GM18861 (cell line): ENCODE measurements at regions not wholly inside any gene's neighbourhood (a gene's known extent, or its start where the extent isn't known, plus 50 kb on each side); places are given as distances from the start of the nearest gene placed in this dataset.

ENCODE experiments used
- ATAC-seq: cut with Tn5 transposase; IDR thresholded peaks from one replicate; pipeline ENCODE4 v1.9.1; 2021; ENCODE audit not compliant: unreplicated experiment

DNA sequence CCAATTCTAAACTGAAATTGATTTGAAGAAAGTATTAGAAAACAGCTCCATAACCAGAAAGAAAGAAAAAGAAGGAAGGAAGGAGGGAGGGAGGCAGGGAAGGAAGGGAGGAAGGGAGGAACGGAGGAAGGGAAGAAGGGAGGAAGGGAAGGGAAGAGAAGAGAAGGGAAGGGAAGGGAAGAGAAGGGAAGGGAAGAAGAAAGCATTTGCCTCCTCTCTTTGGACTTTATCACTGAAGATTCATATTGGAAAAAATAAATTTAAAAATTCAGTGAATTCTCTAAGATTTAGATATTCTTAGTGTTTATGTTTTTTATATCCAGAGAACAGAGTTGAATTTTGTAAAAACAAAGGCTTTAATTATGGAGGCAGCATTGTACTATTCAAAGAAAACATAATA is 68.5 kb upstream of the NXT1 start:
- ATAC-seq: no peak

DNA sequence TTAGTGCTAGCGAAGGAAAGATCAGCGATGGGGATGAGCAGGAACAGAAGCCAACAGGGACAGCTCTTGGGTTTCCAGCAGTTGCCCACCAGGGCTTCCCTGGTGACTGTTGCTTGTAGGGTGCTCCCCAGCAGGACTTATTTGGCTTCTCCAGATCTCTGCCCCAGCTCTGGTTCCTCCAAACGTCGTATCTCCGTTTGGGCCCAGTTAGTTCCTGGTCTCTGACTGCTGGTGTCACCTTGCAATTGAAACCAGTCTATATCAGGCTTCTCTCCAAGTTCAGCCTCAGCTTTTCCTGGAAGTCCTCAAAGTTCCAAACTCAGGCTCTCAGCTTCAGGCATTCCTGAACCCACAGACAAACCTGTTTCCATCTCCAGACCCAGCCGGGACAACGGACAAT is 70.8 kb upstream of the NXT1 start:
- no peak for ATAC-seq

DNA sequence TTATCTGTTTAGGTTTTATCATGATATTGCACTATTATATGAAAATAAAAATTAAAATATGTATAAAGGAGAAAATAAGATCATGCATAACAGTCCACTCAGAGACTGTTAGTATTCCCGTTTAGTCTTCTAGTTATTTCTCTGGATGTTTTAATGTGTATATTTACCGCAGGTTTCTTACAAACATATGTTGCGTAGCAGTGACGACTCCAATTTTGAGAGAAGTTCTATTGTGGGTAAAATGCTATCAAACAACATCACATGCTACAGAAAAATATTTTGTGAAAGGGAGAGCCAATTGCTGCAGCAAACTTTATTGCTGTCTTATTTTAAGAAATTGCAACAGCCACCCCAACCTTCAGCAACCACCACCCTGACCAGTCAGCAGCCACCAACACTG is 72.4 kb upstream of the NXT1 start:
- no peak for ATAC-seq

DNA sequence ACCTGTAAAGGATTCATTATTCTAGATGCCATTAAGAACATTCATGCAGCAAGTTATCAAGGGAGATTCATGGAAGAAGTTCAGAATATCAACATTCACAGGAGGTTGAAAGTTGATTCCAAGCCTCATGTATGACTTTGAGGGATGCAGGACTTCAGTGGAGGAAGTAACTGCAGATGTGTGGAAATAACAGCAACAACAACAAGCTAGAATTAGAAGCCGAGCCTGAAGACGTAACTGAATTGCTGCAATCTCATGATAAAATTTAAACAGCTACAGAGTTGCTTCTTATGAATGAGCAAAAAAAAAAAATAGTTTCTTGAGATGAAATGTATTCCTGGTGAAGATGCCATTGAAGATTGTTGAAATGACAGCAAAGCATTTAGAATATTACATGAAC is 73.3 kb upstream of the NXT1 start:
- no peak for ATAC-seq

DNA sequence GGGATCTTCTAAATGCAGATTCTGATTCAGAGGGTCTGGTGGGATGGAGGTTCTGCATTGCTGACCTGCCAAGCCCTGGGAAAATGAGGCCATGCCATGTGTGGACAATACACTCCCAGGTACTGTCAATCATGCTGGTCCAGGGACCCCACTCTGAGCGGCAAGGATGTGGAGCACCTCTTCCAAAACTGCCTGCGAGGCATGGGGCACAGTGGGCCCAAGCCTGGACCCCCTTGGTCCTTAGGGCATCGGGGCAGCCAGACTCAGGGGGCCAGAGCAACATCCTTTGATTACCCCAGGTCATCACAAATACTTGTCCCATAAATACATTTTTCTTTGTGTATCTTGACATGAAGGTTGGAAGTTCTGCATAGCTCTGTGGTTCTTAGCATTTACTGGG is 76.8 kb upstream of the NXT1 start:
- ATAC-seq: no peak

DNA sequence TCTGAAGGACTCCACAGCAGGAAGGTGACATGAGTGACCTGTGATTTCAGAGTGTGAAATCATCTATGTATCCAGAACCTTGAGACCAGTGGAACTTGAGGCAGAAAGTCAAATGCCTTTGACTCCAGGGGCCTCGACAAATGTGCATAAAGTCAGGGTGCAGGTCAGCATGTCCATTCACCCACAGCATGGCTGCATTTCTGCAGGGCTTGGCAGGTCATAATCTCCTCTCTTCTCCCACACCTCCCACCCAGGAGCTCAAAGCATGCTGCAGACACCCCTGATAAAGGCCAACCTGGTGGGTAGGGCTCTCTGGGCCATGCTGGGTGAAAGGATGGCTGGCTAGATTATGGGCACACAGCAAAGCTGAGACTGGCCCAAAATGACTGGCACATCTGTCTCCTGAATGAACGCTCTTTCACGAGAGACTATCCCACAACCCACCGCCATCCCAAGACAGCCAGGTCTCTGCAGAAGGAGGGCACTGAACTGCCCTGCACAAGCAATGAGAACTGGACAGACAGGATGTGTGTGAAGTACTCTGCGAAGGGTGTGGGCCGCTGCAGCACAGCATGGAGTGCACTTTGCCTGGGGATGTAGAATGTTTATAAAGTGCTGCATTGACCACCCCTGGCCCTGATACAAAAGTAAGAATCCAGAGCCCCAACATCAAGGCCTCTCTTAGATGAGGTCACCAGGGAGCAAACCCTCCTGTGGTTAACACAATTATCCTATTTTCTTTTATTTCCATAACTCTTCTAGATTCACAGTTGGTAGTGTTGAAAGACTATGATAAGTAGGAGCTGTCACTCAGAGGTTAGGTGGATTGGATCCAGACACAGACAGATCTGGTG is 78.2 kb upstream of the NXT1 start:
- no peak for ATAC-seq

DNA sequence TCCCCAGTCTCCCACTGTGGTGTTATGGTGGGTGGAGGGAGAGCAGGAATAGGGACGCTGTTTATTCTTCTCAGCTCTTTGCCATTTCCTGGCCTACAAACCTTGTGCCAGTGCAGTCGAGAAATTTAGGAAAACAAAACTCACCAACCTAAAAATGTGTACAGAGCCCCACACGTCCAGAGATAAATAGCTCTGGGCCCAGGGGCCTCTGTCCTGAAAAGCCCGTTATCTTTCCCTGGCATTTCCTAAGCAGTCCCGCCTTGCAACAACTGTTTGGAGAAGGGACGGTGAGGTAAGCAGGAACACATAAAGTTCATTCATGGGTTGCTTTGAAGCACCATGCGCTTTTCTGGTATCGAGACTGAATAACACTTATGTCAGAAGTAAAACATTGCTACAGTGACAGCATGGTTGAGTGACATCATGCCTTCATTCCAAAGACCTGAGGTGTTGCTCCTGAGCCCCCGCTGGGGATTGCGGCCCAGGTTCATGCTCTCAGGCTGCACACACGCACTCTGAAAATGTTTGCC is 80.1 kb upstream of the NXT1 start:
- no peak for ATAC-seq

DNA sequence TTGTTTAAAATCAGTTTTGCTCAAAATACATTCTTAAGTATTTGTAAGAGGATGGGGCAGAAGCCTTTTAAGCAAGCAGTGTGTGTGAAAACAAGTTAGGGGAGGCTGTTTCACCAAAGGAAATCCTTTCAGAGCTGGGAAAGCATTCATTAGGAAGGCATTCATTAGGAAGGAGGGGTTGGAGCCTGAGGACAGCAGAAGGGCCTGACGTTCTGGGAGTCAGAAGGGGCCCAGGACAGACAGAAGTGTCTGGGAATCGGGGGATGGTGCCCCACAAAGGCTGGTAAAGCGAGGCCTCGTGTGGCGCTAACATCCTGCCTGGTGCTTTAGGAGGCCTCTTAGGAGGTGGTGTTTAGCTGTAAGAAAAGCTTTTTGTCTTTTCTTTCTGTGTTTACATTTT is 80.6 kb upstream of the NXT1 start:
- no peak for ATAC-seq

DNA sequence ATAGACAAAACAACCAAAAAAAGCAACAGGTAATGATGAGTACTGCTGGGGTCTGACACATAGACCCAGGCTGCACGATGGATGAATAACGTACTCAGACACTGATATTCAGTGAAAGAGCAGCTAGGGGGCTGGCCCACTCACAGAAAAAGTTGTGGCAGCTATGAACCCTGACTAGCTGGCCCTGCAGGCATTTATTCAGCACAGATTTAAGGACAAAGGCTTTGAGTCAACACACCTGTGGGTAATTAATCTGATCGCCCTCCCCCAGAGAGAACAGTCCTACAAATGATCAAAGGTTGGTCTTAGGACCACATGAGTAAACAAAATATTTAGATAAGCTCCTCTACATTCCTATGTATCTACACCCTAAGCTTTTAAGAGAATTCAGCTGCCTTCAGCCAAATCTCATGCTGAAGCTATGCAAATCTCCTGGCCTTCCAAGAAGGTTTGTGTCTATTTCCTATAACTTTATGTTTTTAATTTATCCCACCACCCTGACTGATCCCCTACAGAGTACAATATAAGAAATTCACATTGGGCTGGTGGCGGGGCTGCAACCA is 81.7 kb upstream of the NXT1 start:
- no peak for ATAC-seq

DNA sequence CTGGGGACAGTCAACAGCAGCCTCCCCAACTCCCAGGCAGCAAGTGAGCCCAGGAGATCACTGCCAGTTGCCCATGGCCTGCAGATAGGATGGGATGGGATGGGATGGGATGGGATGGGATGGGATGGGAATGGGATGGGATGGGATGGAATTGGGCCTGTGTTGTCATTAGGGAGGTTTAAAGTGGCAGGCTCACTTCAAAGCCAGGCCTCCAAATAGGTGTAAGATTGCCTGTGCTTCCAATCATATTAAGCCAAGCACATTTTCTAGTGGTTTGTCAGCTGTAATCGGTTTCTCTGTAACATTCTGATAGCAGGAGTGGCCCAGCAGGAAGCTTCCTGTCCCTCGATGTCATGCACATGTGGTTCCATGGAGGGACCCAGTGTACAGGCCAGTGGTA is 82.7 kb upstream of the NXT1 start:
- ATAC-seq: no peak

DNA sequence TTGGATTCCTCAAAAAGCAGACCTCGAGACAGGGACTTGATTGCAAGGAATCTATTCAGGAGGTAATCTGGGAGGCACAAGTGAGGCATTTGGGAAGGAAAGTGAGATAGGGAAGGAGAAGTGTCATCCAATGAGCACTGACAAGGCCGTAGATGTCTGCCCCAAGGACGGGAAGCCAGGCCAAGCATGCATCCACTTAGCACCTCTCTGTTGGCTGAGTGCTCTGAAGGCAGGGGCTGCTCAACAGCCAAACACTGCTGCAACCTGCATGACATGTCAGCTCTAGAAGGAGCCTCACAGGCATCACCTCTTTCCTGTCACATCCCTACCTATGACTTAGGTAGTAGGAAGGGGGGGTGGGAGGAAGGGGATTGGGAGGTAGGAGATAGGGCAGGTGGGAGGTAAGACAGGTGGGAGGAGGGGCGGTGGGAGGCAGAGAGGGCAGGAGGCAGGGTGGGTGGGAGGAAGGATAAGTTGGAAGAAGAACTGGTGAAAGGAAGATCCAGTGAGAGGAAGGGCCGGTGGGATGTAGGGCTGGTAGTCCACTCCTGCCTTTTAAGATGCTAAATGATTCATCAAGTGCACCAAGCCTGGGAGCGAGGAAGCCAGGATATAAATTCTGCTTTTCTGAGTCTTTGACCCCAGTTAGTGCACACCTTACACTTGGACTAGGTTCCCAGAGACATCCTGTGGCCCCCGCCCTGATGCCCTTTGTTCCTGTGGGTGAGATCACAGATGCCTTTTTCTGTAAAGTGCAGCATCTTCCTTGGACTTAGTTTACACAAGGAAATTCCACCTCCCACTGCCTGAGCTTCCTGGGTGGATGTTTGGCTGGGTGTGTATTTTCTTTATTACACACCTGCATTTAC is 83.8 kb upstream of the NXT1 start:
- no peak for ATAC-seq

DNA sequence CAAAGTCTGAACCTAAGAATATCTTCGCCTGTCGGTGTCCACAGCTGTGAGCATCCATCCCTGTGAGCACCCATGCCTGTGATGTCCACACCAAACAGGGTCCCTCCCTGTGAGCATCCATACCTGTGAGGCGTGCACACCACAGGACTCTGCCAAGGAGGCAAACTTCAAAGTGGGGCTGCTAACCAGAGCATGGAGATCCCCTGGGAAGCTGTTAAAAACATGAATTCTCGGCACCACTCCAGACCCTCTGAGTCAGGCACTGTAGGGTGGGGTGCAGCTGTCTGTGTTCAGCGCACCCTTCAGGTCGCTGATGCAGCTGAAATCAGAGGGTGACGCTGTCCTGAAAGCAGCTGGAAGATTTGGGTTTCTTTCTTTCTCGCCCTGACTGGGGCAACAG is 85.4 kb upstream of the NXT1 start:
- ATAC-seq: no peak

DNA sequence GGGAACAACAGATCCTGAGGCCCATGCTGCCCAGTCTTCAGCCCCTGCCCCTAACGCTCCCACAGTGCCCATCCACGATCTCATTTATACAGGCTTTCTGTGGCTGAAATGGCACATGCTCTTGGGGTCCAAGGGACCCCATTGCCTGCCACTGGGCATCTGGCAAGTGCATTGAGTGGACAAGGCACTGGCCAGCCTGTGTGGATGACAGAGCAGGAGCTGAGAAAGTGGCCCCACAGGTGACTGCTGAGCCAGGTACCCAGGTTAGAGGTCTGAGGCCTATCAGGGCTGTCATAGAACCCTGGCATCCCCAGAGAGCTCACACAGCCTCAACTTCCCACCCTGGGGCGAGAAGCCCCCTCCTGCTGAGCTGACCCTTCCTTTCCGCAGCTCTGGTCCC is 86.0 kb upstream of the NXT1 start:
- ATAC-seq: no peak

DNA sequence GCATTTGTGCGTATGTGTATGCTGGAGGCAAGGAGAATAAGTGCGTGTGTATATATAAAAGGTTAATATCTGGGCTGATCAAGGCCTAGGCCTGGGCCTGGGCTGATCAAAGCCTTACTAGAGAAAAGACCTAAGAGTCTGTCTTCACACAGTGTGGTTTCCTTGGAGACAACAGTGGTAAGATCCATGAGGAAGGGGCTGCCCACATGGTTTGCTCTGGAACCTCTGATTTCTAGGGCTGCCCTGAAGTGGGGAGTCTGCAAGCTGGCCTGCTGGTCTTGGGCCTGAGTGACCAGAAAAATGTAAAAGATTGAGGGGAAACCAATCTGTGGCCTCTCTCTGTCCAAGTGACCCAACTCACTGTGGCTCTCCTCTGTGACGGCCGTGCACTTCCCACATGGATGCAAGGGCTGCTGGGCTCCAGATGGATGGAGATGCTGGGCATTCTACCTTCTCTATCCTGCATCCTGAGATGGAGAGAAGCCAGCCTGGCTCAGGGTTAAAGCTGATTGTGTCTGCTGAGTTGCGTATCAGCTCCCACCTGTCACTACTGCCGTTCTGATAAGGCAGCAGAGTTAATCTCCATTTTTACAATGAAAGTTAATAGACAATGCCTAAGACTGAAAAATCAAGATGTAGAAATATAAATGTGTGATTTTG is 90.3 kb upstream of the NXT1 start:
- ATAC-seq: no peak

DNA sequence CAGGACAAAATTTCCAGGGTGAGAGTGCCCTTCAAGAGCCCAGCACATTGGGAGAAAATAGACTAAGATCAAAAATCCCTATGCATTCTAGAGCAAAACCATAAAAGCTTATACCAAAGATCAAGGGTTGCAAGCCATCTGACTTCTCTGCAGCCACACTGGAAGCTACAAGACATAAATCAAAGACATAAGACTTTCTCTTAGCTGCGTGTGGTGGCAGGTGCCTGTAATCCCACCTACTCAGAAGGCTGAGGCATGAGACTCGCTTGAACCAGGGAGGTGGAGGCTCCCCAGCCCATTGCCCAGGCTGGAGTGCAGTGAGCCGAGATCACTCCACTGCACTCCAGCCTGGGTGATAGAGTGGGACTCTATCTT is 91.9 kb upstream of the NXT1 start:
- ATAC-seq: no peak

DNA sequence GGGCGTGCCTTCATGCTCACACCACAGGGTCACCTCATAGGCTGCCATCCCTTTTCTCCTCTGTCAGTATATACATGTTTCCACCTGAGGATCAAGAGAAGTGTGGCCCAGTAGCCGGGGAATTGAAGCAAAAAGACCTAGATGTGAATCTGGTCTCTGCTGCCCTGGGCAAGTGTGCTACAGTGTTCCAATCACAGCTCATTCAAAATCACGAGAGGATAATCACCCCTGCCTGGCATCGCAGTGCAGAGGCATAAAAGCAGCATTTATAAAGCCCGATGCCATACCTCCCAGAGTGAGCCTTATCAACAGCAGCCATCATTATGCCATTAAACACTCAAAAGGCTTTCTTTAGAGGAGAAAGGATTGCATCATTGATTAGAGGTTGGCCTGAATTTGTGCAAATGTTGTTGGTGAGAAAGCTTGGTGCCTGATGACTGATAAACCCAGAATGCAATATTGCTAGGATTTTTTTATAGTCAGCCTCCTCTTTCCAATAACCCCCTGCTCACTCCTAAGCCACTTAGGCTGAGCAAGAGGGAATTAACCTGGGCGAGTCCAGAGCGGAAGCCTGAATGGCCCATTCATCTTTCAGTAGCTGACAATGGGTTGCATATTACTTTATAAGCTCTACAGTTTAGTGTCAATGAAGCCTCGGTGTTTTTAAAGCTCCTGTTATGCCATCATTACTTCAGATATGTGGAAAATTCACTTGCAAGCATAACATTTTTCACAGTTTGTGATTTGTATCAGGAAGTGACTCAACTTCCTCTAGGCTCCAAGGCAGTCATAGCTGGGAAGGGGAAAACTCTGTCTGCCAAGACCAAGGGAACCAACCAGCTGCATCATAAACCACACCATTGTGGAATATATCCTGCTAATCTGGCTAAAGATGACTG is 92.5 kb upstream of the NXT1 start:
- no peak for ATAC-seq

DNA sequence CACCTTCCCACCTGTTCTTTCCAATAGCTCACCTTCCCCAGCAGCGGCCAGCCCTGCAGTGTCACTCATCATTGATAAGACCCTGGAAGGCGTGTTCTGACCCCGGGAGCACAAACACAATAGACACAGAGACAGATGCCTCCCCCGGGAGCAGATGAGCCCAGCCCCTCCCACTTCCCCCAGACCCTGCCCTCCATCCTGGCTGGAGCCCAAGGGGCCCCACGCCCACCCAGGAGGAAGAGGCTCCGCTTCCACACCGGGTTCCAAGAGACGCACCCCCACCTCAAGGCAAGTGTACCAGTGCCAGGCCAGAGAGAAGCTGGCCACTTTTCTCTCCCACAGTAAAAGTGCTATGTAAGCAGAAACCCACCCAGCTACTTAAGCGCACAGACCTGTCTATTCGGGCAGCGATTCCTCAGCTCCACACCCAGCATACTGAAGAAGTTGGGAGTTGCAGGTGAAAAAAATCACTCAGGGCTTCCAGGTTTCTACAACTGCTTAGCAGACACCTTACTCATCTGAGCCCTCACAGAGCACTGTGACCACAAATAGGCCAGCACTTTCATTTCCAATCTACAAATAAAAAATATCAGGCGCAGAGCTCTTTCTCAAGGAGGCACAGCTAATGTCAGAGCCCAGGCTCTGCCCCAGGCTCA is 93.4 kb upstream of the NXT1 start:
- ATAC-seq: no peak

DNA sequence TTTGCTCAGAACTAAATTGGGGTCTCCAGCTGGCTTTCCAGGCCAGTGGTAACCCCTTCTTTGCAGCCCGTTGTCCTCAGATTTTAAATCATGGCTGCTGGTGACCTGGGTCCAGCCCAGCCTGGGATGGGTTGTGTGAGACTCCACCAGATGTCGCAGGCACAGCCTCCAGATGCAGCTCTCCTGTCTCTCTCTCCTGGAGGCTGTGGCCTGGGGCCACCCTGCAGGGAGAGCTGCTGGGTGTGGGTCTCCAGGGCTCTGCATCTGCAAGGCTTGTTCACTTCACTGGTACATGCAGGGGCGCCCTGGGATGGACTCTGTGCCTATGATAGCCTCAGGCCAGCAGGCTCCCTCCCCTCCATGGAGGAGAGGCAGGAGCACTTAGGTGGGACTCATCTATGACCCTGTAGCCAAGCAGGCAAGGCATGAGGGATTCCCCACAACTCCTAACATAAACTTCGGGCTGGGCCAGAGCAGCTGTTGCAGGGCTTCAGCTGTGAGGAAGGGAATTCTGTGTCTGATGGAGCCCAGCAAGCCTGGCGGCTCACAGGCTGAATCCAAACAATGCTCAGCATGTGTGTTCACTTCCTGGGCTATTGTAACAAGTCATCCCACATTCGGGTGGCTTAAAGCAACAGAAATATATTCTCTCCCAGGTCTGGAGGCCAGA is 94.7 kb upstream of the NXT1 start:
- no peak for ATAC-seq

DNA sequence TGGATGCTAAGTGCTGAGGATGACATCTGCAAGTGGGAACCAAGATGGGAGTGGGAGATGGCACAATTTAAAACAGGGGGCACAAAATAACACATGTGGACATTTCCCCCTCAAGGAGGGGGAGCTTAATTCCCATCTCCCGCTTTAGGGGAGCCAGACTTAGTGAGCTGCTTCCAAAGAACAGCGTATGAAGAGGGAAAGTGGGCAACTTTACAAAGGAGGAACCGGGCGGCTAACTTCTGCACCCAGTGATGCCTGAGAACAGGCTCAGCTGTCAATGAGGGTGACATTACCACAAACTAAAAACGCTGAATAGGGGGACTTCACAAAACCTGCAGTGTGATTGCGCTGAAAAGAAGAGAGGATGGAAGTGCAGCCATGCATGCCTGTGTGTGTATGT is 95.5 kb upstream of the NXT1 start:
- no peak for ATAC-seq
